ENCODE measurements at regions not wholly inside any gene's neighbourhood (a gene's known extent, or its start where the extent isn't known, plus 50 kb on each side); places are given as distances from the start of the nearest gene placed in this dataset.
"Not testable (repeated sequence)": the region's sequence is repeated elsewhere in the genome, so short reads cannot be mapped to it uniquely, and the experiment has no call there.

- not testable (repeated sequence) for TF ChIP-seq CTCF, POLR2A (IDR thresholded peaks at IDR 0.05)
Observed at GRCh38 chr5:66293851-66294250, 149.8 kb downstream of the SREK1 start.

Measured in uterus (tissue), 2 donors.